Activated T-cell treated with anti-CD3 and anti-CD28 coated beads, Interleukin-2, amount 50 U/mL, for 48 hours (primary cell): ENCODE measurements at regions not wholly inside any gene's neighbourhood (a gene's known extent, or its start where the extent isn't known, plus 50 kb on each side); places are given as distances from the start of the nearest gene placed in this dataset.

ENCODE experiments used
- DNase-seq, 2 experiments: peaks; one replicate each; pipeline ENCODE4 v3.0.0-alpha.2; 2020

DNA sequence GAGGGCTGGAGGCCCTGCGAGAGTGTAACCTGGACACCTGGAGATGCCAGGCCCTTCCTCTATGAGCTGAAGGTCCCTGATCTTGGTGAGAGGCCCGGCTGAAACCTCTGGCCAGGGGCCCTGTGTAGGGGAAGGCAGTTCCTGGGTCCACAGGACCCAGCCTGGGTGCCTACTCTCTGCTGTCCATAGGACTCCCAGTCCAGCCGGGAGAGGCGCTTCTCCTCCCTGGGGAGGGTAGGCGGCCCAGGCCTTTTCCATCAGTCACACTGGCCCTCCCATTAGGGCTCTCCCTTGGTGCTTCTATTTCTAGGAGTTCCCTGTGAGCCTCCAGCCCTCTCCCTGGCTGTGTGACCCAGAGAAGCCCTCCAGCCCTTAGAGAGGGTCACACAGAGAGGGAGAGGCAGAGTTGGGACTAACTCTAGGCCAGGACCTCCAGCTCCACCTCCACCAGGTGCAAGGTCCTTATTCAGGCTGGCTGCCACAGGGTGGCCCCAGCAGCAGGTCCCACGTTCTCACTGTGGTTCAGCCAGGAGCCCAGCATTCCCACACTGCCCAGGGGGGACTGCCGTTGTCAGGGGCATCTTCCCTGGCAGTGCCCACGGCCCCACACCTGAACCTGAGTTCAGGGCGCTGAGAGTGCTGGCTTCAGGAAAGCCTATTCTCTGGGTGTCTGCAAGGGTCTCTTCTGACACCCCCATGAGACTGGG is 146.8 kb downstream of the SMAD6 start:
- DNase-seq = peak in 1 of 2 experiments; percentile 4

DNA sequence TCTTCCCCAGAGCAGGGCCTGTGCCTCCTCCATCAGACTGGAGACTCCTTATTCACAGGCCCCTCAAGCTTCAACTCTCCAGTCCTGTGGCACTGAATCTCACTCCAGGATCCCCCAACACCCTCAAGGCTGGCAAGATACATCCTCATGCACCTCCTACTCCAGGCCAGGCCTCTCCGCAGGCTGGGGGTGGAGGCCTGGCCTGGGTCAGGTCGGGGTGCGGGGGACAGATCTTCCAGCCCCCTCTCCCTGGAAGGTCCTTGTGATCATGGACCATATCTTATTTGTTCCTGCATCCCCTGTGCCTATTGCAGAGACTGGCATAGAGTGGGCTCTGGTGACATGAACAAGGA is 147.3 kb downstream of the SMAD6 start:
- peak in 1 of 2 experiments; percentile 10 for DNase-seq

DNA sequence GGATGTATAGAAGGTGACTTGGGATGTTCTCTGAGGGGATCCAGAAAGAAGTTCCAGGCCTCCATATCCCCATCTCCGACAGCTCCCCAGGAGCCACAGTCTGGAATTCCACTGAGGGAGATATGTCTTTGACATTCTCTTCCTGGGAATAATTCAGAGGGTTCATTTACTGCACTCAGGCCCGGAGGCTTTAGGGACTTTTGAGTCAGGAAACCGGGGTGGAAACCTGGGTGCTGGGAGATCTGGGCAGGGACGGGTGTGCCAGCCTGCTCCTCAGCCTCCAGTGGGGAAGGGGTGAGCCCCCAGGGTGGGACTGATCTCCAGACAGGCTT is 147.7 kb downstream of the SMAD6 start:
- no peak for DNase-seq

DNA sequence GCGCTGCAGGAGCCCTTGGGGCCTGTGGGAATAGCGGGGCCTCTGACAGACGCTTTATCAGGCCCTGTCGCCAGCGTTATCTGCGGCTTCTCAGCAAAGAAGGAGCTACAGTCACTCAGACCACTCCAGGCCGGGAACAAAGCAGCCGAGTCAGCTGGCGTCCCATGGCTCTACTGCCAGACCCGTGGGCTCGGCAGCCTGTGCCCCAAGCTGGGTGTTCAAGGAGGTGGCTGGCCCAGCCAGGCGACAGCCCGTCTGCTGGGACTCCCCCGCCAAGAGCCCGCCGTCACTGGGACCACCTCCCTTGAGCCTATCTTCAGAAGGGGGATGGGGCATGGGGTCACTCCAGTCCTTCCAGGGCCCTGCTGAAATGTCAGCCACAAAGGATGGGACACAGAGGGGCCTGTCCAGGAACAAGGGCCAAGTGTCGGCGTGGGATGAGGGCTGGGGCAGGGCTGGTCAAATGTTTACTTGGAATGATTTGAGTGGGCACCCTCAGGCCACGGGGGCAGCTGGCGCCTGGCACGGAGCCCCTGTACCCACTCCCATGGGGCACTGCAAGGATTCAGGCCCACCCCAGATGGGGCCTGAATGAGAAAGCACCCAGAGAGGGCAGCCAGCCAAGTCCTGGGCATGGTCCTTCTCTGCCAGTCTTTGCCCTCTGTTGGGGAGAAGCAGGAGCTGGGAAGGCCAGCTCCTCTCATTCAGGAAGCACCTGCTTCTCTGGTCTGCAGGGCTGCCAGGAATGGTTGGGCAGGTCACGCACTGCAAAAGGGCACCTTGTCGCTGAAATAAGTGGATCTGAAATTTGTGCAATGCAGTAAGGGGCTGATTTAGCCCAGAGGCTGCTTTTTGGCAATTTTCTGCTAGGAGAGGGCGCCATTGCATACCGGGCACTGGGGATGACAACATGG is 148.3 kb downstream of the SMAD6 start:
- DNase-seq = peak in 1 of 2 experiments; percentile 7

DNA sequence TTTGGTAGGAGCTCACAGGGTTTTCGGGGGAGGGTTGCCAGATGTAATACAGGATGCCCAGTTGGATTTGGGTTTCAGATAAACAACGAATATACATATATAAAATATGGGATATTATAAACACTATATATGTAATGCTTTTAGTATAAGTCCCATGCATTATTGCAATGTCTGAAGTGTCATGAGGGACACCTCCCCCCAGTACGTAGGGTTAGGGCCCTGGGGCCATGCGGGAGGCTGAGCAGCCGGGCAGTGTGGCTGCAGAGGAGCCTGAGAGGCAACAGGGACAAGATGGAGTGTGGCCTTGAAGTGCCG is 148.9 kb downstream of the SMAD6 start:
- no peak for DNase-seq

DNA sequence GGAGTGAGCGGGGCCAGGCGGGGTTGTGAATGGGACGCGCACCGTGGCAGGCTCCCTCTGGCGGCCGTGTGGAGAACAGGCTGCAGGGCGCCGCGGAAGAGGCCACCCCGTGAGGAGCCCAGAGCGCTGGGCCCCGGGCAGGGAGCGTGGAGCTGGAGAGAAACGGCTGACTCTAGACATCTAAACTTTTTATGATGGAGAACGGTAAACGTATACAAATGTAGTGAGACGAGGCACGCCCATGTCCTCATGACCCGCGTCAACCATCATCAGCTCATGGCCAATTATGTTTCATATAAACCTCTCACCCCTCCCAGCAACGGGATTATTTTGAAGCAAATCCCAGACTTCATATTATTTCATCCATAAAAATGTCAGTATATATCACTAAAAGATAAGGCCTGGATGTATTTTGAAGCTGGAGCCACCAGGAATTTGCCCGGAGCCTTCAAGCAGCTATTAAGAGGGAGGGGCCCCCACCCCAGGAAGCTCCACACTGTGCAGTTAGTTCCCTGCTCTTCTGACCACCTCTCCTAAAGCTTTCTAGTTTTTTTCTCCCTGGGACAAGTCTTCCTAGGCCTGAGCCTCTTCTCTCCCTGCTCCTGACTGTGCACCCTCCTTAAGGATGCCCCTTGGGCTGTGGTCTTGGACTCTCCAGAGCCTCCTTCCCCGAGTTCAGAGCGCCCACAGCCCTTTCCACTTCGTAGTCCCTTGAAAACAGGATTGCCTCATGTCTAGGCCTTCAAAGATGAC is 149.5 kb downstream of the SMAD6 start:
- DNase-seq = peak; percentile 85 to 86

DNA sequence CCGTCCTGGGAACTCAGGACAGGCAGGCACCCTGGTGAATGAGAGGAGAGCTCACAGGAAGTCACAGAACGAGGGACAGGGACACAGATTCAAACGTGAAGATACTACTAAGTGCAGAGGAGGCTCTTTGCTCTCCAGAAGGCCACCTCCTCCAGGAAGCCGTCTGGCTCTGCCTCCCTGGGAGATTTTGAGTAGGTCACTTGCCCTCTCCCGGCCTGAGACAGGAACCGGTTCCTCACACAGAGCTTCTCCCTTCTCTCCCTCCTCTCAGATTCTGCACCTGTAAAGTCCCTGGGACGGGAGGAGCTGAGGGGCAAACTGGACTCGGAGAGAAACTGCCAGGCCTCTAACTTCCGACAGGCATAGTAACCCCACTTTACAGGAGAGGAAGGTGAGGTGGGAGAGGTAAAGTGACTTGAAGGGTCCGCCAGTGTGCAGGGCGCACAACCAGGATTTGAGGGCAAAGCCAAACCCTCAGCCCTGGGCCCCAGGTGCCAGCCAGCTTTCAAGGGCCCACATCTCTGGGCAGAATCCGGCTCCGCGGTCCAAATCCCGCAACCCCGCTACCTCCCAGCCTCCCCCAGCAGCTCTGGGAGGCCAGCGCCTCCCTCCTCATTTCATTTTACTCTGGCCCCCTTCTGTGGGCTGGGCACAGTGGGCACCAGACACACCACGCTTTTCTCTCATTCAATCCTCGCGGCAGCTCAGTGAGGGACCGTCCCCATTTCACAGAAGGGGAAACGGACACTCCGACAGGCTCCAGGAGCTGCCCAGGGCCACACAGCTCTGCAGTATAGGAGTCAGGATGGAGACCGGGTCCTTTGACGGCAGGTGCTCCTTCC is 150.2 kb downstream of the SMAD6 start:
- peak in 1 of 2 experiments; percentile 20 for DNase-seq

DNA sequence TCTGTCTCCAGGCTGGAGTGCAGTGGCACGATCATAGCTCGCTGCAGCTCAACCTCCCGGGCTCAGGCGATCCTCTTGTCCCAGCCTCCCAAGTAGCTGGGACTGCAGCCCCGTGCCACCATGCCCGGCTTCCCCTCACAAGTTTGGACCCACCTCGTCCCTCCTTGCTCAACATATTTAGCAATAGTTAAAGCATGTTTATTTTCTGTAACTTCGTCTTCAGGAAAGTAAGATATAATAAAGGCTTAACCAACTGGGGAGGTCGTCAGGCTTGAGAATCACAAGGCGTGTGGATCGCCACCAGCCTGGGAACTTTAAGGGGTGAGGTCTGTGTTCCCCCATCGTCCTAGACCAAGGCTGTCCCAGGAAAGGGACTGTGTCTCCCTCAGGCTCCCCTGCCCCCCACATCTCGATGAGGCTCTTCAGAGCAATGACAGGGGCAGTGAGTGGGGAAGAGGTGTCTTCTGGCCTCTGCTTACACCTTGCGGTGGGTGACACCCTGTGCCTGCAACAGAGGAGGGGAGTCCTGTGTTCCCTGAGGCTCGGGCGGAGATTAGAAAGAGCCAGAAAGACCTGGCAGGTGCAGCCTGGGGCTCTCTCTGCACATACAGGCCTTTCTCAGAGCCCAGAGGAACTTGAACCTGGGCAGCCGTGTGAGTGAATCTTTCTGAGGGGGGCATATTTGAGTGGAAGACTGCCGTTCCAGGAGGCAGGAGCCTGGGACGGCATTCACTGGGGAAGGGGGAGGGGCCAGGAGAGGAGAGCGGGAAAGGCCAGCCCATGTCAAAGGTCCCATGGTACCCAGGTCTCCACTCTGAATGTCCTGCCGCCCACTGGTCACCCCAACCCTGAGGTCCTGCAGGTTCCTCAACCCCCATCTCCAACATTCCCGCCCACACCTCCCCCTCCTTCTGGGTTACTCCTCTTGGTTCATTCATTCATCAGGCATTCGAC is 152.3 kb downstream of the SMAD6 start:
- DNase-seq = peak in 1 of 2 experiments; percentile 8

DNA sequence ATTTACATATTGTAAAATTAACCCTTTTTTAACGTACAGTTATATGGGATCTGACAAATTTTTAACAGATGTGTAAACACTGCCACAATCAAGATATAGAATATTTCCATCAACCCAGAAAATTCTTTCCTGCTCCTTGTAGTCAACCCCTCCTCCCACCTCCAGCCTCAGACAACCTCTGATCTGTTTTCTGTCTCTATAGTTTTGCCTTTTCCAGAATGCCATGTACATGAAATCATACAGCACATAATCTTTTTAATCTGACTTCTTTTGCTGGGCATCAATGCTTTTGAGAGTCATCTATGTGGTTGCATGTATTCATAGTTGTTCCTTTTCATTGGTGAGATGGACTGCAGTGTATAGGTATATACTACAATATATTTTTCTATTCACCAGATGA is 153.0 kb downstream of the SMAD6 start:
- no peak for DNase-seq

DNA sequence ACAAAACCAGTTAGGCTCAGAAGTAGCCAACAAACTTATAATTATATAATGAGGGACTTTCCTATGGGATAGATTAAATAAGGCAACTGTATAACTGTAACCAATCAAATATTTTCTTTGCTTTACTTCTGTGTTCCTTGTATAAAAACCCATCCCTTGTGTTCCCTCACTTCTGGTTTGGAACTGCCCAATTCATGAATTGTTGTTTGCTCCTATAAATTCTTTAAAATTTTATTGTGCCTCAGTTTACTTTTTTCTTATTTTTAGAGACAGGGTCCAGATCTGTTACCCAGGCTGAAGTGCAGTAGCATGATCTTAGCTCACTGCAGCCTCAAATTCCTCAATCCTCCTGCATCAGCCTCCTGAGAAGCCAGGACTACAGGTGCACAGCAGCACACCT is 155.7 kb downstream of the SMAD6 start:
- no peak for DNase-seq

DNA sequence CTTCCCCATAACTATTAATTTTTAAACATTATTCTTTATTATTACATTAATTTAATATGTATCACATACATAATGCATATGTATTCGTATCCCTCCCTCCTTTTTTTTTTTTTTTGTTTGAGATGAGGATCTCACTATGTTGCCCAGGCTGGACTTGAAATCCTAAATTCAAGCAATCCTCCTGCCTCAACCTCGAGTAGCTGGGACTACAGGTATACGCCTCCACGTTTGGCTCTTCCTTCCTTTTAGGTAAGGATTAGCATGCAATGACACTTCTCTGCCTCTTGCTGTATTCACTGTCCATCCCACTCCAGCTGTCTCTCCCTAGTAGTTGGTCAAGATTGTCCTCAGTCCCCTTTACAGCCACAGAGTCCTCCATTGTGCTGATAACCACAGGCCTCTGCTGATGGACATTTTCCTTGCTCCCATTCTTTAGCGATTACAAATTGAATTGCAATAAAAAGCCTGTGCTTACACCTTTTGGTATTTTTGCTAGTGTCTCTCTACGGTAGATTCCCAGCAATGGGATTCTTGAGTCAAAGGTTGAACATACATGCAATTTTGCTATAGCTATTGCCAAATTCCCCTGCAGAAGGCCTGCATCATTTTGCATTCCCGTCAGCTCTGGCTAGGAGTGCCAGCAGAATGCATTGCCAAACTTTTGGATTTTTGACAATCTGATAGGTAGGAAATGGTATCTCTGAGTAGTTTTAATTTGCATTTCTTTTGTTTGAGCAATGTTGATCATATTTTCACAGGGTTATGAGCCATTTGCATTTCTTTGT is 156.6 kb downstream of the SMAD6 start:
- DNase-seq = no peak

DNA sequence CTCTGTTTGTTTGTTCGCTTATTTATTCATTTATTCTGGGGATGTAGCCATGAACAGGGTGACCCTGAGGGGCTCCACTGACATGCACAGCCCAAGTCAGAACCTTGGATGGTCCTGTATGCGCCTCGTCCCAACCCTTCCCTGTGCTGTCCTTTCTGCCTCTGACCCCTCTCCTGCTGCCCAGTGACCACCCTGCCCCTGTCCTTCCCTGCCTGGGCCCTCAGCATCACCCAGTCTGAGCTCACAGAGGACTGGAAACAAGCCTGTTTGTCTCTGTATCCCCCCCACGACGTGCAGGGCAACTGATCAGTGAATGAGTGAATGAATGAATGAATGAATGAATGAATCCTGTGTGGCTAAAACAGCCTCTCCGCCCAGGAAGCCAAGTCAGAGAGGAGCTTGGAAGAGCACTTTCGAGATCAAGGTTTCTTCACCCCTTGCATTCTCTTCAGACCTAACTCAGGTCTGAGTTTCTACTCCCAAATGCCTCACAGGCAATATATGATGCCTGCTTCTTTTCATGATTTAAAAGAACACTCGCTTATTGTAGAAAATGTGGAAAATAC is 157.7 kb downstream of the SMAD6 start:
- DNase-seq = no peak

DNA sequence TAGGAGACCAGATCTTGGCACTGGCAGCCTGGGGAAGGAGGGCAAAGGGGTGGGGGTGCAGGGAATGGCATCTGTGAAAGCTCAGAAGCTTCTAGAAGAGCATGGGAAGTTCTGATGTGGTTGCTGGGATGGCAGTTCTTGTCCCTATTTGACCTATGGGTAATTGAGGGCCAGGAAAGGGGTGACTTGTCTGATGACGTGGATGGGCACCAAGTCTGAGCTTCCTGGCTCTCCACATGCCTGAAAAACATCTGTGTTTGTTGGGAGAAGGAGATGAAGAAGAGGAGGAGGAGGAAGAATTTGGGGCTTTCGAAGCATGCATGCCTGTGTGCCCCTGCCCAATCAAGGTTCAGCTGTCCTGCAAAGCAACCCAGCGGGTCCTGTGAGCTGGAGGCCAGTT is 158.8 kb downstream of the SMAD6 start:
- DNase-seq = no peak

DNA sequence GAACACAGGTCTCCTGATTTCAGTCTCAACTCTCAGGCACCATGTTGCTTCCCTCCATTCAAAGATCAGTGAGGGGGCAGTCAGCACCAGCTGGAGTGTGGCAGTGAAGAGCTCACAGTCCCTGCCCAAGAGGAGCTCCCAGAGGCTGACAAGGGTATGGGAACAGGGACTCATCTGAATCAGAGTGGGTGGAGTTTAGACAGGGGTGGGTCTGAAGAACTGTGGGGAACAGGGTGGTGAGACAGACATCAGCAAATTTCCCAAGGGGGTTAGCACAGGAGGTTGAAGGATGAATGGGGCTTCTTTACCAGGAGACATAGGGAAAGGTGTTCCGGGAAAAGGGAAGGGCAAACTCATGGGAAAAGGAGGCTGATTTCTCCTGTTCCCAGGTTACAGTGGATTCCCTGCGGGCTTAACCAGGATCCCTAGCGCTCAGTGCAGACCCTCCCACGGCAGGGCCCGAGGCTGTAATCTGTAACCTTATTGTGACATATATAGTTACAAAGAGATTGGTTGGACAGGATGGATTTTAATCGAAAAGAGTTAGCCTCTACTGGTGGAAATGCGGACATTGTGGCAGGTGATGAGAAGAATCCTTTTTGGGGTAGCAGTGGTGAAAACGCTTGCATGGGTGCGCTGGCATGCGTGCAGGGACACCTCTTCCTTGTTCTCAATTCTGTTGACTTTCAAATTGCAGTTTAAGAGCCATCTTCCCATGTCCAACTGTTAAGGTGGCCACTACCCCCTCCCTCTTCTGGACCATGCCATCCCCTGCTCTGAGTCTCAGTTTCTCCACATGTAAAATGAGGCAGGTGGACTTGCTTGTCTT is 160.3 kb downstream of the SMAD6 start:
- DNase-seq = no peak

DNA sequence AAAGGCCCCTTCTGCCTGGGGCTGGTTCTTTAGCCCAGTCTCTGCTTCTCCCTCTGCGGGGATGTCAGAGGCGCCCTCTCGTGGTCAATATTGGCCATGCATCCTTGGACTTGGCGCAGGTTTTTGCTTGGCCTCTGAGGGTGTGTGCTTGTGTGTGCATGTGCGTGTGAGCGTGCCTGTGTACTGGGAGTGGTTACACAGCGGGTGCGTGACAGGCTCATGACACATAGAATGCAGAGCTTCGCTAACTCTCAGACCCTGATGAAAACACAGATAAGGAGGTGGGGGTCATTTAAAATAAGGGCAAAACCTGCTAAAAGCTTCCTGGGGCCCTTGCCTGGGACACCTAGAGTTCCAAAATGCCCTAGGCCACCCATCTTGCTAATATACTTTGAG is 160.9 kb downstream of the SMAD6 start:
- DNase-seq = peak; percentile 90 to 92

DNA sequence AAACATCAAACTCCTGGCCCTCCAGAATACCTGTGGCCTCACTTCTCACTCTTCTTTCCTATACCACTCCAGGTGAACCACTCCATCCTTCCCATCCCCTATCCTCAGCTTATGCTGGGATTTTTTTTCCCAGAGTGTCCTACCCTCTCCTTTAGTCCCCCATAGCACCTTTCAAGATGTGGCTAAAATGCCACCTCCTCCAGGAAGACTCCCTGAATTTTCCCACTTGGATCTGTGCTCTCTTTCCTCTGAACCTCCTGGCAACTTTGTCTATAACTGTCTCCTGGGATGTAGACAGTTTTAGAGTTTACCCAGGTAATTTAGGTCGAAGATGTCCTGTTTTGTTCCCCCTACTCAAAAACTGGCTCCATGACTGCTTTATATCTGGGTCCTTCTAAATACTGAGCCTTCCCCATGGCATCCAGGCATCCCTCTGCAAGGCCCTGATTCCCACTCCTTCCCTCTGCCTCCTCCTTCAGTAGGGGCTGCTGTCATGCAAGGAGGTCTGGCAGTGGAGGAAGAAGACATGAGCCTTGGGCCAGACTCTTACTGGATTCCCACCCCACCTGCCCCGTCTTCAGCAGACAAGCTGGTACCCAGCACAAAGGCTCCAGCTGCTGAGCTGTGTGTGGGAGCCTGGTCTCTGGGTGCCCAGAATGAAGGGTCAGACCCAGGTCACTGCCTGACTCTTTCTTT is 161.5 kb downstream of the SMAD6 start:
- no peak for DNase-seq

DNA sequence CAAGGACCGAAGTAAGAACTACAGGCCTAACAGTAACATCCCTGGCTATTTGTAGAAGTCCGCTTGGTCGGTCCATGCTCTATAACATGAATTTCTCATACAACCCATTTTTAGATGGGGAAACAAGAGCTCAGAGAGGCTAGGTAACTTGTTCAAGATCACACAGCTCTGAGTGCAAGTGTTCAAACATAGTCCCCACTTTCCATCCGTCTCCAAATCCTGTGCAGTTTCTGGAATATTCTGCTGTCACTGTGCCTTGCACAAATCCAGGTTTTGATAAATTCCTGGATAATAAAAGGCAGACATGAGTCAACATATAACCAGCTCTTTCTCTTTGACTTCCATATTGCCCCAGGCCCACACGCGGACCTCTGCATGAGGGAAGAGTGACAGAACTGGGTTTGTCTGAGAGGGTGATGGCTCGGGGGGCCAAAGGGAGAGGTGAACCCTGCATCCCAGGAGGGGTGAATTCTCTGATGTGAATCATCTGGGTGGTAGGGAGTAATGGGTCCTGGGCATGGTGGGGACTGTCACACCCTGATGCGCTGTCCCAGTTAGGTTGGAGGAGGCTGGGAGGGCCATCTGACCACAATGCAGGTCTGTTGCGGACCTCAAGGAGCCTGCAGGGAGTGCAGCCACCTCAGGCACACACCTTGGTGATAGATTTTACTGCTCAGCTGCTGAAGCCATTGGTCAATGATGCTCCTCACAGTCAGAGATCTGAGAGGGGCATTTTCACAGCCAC is 162.2 kb downstream of the SMAD6 start:
- DNase-seq = no peak

DNA sequence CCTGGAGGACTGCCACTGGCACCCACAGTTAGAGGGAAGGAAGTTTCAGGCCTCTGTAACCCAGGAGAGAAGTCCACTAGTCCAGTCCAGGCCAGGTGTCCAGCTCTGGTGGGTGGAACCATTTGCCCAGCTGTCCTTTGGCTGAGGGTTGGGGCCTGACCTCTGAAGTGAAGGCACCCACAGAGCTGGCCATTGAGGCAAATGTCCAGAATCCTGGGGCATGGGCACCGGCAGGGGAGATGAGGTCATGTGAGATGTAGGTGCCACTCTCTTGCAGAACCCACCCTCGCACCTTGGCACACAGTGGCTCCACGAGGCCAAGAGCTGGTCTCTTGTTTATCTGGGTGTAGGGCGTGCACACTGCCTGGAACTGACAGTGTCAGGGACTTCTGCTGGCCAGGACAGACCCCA is 162.8 kb downstream of the SMAD6 start:
- no peak for DNase-seq
